ENCODE measurements at regions not wholly inside any gene's neighbourhood (a gene's known extent, or its start where the extent isn't known, plus 50 kb on each side); places are given as distances from the start of the nearest gene placed in this dataset.

- no peak for TF ChIP-seq CTCF (IDR thresholded peaks at IDR 0.05; ENCODE audit: low read depth, low read length, missing control alignments)
- no peak for DNase-seq (ENCODE audit: low read depth)
Measured at GRCh38 chr4:140316799-140317198, 56.6 kb upstream of the SCOC start.

DNA sequence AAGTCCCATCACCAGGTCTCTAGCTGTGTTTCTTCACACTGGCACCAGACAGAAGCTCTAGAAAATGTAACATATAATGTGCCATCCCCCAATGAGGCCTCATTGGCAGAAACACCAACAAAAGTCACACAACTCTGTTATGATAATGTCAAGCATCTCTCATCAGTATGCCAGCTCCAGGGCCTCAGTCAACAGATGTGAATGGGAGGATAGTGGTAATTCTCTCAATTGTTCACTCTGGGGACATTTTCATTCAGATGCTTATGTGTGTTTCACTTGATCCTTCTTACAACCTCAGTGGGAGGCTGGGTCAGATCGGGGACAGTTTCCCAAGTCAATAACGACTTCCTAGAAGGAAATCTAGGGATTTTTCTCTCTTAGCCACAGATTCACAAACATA lies 57.5 kb upstream of the SCOC start:
- DNase-seq (ENCODE audit: low read depth), result no peak
- TF ChIP-seq CTCF (IDR thresholded peaks at IDR 0.05; ENCODE audit: low read depth, low read length, missing control alignments), result no peak
- H3K4me3 ChIP-seq (ENCODE audit: low read depth, low read length), result no peak overlapping the region

More at GRCh38 chr4:140316799-140317198, 56.6 kb upstream of the SCOC start:
- H3K4me3 ChIP-seq (ENCODE audit: low read depth, low read length), result no peak overlapping the region

DNA sequence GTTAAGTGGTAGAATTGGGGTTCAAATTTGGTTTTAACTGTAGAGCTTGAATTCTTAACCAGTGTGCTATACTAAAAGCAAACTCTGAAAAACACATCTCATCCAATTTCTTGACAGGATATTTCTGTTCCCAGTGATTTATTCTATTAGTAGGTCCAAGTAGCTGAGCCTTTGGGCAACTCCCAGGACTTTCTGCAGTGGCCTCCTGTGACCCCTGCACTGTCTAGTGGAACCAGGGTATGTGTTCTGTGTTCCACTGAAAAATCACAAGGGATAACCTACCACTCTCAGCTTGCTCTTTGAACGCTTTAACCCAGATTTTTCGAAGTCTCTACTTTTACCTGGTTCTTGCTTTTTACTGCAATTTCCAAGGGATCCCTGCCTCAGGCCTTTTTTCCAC lies 58.0 kb upstream of the SCOC start:
- TF ChIP-seq CTCF (IDR thresholded peaks at IDR 0.05; ENCODE audit: low read depth, low read length, missing control alignments), result no peak
- DNase-seq (ENCODE audit: low read depth), result no peak
- H3K4me3 ChIP-seq (ENCODE audit: low read depth, low read length), result no peak overlapping the region

DNA sequence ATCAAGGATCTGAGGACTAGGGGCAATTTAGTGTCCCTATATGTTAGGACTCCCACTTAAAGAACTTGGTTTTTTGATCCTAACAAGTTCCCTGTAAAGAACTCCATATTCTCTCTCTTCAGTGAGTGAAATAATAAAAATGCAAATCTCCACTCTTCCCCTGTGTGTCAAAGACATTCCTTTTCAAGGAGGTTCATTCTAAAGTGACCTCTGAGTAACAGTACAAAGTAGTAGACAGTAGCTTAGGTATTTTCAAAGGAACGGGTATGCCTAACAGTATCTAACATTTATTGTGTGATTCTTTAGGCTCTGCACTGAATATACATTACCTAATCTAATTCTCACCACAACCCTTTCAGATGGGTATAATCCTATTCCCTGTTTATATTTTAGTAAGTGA lies 58.4 kb upstream of the SCOC start:
- no peak overlapping the region for H3K4me3 ChIP-seq (ENCODE audit: low read depth, low read length)
- TF ChIP-seq CTCF (IDR thresholded peaks at IDR 0.05; ENCODE audit: low read depth, low read length, missing control alignments), result no peak
- no peak for DNase-seq (ENCODE audit: low read depth)

DNA sequence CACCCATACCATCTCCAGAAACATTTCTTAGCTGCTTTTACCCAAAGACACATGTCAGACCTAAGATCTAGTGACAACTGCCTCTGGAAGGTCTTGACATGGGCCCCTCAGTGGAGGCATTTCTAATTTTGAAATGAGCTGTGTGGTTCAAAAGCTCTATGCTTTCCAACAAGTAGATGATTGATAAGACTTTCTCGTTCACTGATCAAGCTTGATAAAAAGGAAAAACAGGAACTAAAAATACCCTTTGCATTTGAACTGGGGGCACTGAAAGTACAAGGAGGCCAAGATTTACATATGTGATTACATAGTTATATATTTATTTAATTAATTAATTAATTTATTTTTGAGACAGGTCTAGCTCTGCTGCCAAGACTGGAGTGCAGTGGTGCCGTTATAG lies 61.3 kb upstream of the SCOC start:
- DNase-seq (ENCODE audit: low read depth), result no peak
- TF ChIP-seq CTCF (IDR thresholded peaks at IDR 0.05; ENCODE audit: low read depth, low read length, missing control alignments), result no peak

DNA sequence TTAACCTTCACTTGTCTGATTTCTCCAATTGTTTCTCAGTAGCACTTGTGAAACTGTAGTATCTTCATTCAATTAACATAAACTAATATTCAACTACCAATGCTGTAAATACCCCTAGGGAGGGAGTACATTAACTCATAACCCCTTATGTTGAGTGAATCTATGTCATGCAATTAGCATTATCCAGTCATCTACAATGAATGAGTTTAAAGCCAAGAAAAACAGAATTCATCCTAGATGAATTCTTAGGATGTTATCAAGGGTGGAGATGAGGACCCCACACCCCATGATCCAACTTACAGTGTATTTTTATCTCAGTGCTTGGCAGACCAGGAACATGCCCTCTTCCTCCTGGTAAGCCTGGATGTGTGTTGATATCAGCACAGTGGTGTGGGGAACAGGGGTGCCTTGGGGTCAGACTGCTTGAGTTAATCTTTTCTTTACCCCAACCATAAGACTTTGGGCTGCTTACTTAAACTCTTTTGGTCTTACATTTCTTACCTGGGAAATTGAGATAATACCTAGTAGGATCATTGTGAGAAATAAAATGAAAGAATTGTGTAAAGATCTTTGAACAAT lies 62.1 kb upstream of the SCOC start:
- no peak for TF ChIP-seq CTCF (IDR thresholded peaks at IDR 0.05; ENCODE audit: low read depth, low read length, missing control alignments)
- no peak for DNase-seq (ENCODE audit: low read depth)
- no peak overlapping the region for H3K4me3 ChIP-seq (ENCODE audit: low read depth, low read length)

More for the DNA sequence above, 61.3 kb upstream of the SCOC start:
- no peak overlapping the region for H3K4me3 ChIP-seq (ENCODE audit: low read depth, low read length)

GRCh38 chr4:140309124-140309870 lies 64.1 kb upstream of the SCOC start:
- peak; percentile 9 for TF ChIP-seq CTCF (IDR thresholded peaks at IDR 0.05; ENCODE audit: low read depth, low read length, missing control alignments)
- no peak for DNase-seq (ENCODE audit: low read depth)
- H3K4me3 ChIP-seq (ENCODE audit: low read depth, low read length), result no peak overlapping the region

Measured in GM12864 (cell line).